Ovary (tissue), 3 donors: ENCODE measurements at regions not wholly inside any gene's neighbourhood (a gene's known extent, or its start where the extent isn't known, plus 50 kb on each side); places are given as distances from the start of the nearest gene placed in this dataset.

Source experiments
- EP300 ChIP-seq: sonication (generic); formaldehyde crosslinking; IDR thresholded peaks from one replicate; pipeline ENCODE4 v1.6.1; 2017; ENCODE audit warnings: antibody characterized with exemption
- POLR2A ChIP-seq: fragments of 450-650 bp; IDR thresholded peaks from one replicate; pipeline ENCODE4 v1.6.1; 2017; ENCODE audit warnings: antibody characterized with exemption, mild to moderate bottlenecking, moderate library complexity
- TF ChIP-seq, protein P1 (sequence below), 3 donors: fragments of 450-650 bp in 2 of 3; fragments of 200-600 bp in 1 of 3; IDR thresholded peaks; one replicate each; pipeline versions ENCODE4 v1.5.1 to v1.8.0; 2016 to 2022; ENCODE audit warnings: antibody characterized with exemption in 3 of 3, mild to moderate bottlenecking in 1 of 3
- donor health status: DM: no; HTN: no; CAD: no.

DNA sequence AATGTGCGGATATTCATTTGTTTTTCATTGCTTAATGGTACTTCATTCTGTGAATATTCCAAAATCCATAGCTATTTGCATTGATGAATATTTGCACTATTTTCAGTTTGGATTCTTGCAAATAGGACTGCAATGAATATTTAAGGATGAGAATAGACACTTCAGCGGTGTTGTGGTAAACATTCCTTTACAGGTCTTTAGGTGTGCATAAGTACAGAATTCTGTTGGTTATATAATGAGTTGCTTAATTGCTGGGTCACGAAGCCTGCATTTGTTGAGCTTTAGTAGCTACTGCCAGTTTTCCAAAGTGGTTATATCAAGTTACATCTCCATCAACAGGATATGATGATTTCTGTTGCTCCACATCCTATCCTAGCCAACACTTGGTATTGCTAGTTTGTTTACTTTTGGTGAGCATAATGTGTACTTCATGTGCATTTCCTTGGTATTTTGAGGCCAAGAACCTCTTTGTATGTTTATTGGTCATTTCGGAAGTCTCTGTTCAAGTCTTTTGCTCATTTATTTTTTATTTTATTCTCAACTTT, 64.2 kb upstream of the CYYR1 start:
- TF ChIP-seq, protein P1, sequence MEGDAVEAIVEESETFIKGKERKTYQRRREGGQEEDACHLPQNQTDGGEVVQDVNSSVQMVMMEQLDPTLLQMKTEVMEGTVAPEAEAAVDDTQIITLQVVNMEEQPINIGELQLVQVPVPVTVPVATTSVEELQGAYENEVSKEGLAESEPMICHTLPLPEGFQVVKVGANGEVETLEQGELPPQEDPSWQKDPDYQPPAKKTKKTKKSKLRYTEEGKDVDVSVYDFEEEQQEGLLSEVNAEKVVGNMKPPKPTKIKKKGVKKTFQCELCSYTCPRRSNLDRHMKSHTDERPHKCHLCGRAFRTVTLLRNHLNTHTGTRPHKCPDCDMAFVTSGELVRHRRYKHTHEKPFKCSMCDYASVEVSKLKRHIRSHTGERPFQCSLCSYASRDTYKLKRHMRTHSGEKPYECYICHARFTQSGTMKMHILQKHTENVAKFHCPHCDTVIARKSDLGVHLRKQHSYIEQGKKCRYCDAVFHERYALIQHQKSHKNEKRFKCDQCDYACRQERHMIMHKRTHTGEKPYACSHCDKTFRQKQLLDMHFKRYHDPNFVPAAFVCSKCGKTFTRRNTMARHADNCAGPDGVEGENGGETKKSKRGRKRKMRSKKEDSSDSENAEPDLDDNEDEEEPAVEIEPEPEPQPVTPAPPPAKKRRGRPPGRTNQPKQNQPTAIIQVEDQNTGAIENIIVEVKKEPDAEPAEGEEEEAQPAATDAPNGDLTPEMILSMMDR (IDR thresholded peaks at IDR 0.05), result no peak
- no peak for TF ChIP-seq POLR2A
- TF ChIP-seq EP300, result no peak
